BE2C (cell line): ENCODE measurements at regions not wholly inside any gene's neighbourhood (a gene's known extent, or its start where the extent isn't known, plus 50 kb on each side); places are given as distances from the start of the nearest gene placed in this dataset.

Source experiments
- DNase-seq: peaks from one replicate; pipeline ENCODE4 v3.0.0-alpha.2; 2020
- H3K27me3 ChIP-seq: fragments of 250-450 bp; sonication (Bioruptor Pico); 2 replicates; pipeline ENCODE4 v1.5.1; 2020; ENCODE audit warnings: mild to moderate bottlenecking
- H3K36me3 ChIP-seq: fragments of 250-450 bp; sonication (Bioruptor Pico); 2 replicates; pipeline ENCODE4 v1.5.1; 2020; ENCODE audit warnings: mild to moderate bottlenecking
- H3K4me1 ChIP-seq: fragments of 250-450 bp; sonication (Bioruptor Pico); 2 replicates; pipeline ENCODE4 v1.5.1; 2020
- H3K4me3 ChIP-seq: 2 replicates; pipeline ENCODE4 v1.5.1; 2011; ENCODE audit warnings: low read depth, low read length
- H3K9me3 ChIP-seq: fragments of 250-450 bp; sonication (Bioruptor Pico); 2 replicates; pipeline ENCODE4 v1.5.1; 2020
- CTCF ChIP-seq: IDR thresholded peaks from 2 replicates; pipeline ENCODE4 v1.5.1; 2012; ENCODE audit warnings: mild to moderate bottlenecking, low read depth, low read length

GRCh38 chr3:118088696-118089095, 946.0 kb downstream of the IGSF11 start:
- no peak overlapping the region for H3K4me3 ChIP-seq
- no peaks in the 10 kb centered on the region for H3K36me3 ChIP-seq
- H3K4me1 ChIP-seq: no peaks in the 10 kb centered on the region
- TF ChIP-seq CTCF: no peak
- H3K9me3 ChIP-seq: peaks cover 8% of the 10 kb centered on the region
- DNase-seq: no peak
- H3K27me3 ChIP-seq: no peaks in the 10 kb centered on the region

DNA sequence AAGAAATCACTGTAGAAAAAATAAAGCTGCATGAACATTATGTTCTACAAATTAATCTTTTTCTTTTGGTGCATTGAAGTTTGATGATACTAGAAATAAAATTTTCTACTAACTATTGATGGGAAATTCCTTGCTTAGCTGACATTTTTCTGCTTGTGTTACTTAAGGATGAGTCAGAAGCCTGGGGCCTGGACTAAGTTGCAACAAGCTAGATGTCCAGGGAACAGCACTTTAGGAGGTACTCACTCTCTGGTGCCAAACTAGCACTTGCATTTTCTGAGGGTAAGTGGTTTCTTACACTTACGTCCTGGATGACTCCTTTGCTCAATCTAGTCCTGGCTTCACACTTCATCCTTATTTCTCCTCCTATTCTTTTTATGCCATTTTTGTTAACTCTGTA, 945.1 kb downstream of the IGSF11 start:
- no peak for DNase-seq
- Histone ChIP-seq H3K36me3 (no peaks in the 10 kb centered on the region), H3K9me3 (peaks cover 12% of the 10 kb centered on the region), H3K27me3 (no peaks in the 10 kb centered on the region), H3K4me3 (no peak overlapping the region), H3K4me1 (no peaks in the 10 kb centered on the region)
- no peak for TF ChIP-seq CTCF

GRCh38 chr3:118097226-118097625, 937.4 kb downstream of the IGSF11 start:
- no peak for DNase-seq
- Histone ChIP-seq H3K4me3 (no peak overlapping the region), H3K36me3 (no peaks in the 10 kb centered on the region), H3K4me1 (no peaks in the 10 kb centered on the region), H3K27me3 (no peaks in the 10 kb centered on the region), H3K9me3 (peaks cover 12% of the 10 kb centered on the region)
- no peak for TF ChIP-seq CTCF

DNA sequence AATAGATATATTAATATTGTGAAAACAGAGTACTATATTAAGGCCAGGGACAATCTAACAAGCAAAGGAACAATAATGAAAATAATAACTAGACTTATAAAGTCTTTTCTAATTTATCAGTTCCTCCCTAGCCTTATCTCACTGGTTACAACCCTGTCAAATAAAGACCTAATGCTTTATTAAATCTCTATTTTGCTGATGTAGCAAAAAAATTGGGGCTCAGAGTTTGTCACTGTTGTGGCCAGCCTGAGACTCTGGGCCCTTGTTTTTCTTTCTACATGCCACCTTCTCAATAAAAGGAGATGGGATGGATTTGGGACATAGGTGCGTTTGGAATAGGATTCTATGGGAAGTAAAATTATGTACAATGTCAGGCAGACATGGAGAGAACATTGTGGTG, 937.0 kb downstream of the IGSF11 start:
- peaks cover 12% of the 10 kb centered on the region for H3K9me3 ChIP-seq
- H3K4me3 ChIP-seq: no peak overlapping the region
- no peaks in the 10 kb centered on the region for H3K27me3 ChIP-seq
- no peaks in the 10 kb centered on the region for H3K36me3 ChIP-seq
- no peak for DNase-seq
- no peaks in the 10 kb centered on the region for H3K4me1 ChIP-seq
- no peak for TF ChIP-seq CTCF

DNA sequence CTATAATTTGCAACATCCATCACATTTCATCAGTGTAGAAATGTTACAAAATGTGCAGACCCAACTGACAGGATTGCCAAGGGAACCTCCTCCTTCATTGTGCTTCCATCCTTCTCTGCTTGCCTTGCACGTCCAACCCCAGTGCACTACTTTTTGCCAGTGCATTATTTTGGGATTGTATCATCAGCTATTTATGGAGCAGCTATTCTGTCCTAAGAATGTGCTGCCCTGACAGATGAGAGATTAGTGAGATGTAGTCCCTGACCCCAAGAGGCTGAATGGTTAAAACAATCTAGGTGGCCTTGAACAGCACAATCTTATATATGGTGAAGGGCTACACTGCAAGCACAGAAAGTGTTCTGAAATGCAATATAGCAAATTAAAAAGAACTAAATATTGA, 935.8 kb downstream of the IGSF11 start:
- Histone ChIP-seq H3K4me1 (no peaks in the 10 kb centered on the region), H3K9me3 (peaks cover 4% of the 10 kb centered on the region), H3K27me3 (no peaks in the 10 kb centered on the region), H3K4me3 (no peak overlapping the region), H3K36me3 (no peaks in the 10 kb centered on the region)
- DNase-seq: no peak
- no peak for TF ChIP-seq CTCF

GRCh38 chr3:118101891-118102290, 932.8 kb downstream of the IGSF11 start:
- no peak overlapping the region for H3K4me3 ChIP-seq
- H3K27me3 ChIP-seq: no peaks in the 10 kb centered on the region
- H3K36me3 ChIP-seq: no peaks in the 10 kb centered on the region
- H3K4me1 ChIP-seq: no peaks in the 10 kb centered on the region; the same call in 1 of the 2 replicates
- no peak for TF ChIP-seq CTCF
- no peaks in the 10 kb centered on the region for H3K9me3 ChIP-seq
- no peak for DNase-seq
